ENCODE measurements at regions not wholly inside any gene's neighbourhood (a gene's known extent, or its start where the extent isn't known, plus 50 kb on each side); places are given as distances from the start of the nearest gene placed in this dataset.

DNA sequence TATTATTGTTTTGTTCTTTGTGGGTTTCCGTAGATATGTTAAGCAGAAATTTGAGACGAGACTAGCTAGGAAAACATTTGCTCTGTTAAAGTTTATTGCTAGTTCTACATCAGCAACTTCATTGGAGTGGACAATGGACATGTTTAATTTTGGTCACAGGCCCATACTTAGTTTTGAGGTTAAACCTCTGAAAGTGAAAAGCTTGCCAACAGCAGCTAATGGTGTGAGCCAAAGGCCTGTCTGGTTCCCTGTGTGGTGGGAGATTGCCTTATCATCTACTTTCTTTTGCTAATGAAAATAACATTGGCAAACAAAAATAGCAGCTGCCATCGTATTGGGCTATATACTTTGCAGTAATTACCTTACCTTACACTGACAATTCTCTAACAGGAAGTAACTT, 388.4 kb upstream of the FZD8 start (continued):
- TF ChIP-seq BRCA1 (IDR thresholded peaks at IDR 0.05; ENCODE audit: low read depth, low read length) (no peak), NRF1 (IDR thresholded peaks at IDR 0.05; ENCODE audit: low read depth, low read length) (no peak), TAF1 (IDR thresholded peaks at IDR 0.05; ENCODE audit: low read depth, low read length) (no peak), BACH1 (IDR thresholded peaks at IDR 0.05; ENCODE audit: low read length) (no peak), POLR2A (IDR thresholded peaks at IDR 0.05; ENCODE audit: control extremely low read depth in 1 of 2, low read depth in 2 of 2, low read length in 2 of 2) (no peak), POLR2AphosphoS5 (IDR thresholded peaks at IDR 0.05; ENCODE audit: low read depth, low read length) (no peak), TCF12 (IDR thresholded peaks at IDR 0.05; ENCODE audit: low read depth, low read length) (no peak), KDM4A (IDR thresholded peaks at IDR 0.05; ENCODE audit: low read depth, low read length, severe bottlenecking) (no peak)
- TF ChIP-seq, protein P1, sequence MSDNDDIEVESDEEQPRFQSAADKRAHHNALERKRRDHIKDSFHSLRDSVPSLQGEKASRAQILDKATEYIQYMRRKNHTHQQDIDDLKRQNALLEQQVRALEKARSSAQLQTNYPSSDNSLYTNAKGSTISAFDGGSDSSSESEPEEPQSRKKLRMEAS (IDR thresholded peaks at IDR 0.05): no peak
